ENCODE measurements at regions not wholly inside any gene's neighbourhood (a gene's known extent, or its start where the extent isn't known, plus 50 kb on each side); places are given as distances from the start of the nearest gene placed in this dataset.

GRCh38 chr13:85879014-85879413, 79.8 kb upstream of the SLITRK6 start:
- no peaks in the 10 kb centered on the region for H3K36me3 ChIP-seq (ENCODE audit: control insufficient read depth, insufficient read depth, low read length)
- TF ChIP-seq, protein P1, sequence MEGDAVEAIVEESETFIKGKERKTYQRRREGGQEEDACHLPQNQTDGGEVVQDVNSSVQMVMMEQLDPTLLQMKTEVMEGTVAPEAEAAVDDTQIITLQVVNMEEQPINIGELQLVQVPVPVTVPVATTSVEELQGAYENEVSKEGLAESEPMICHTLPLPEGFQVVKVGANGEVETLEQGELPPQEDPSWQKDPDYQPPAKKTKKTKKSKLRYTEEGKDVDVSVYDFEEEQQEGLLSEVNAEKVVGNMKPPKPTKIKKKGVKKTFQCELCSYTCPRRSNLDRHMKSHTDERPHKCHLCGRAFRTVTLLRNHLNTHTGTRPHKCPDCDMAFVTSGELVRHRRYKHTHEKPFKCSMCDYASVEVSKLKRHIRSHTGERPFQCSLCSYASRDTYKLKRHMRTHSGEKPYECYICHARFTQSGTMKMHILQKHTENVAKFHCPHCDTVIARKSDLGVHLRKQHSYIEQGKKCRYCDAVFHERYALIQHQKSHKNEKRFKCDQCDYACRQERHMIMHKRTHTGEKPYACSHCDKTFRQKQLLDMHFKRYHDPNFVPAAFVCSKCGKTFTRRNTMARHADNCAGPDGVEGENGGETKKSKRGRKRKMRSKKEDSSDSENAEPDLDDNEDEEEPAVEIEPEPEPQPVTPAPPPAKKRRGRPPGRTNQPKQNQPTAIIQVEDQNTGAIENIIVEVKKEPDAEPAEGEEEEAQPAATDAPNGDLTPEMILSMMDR (IDR thresholded peaks at IDR 0.05; ENCODE audit: insufficient read depth, low read depth, low read length) = no peak
- POLR2A ChIA-PET = no interaction called here
- CTCF ChIA-PET = no interaction called here
- no peak overlapping the region for H3K4me3 ChIP-seq (ENCODE audit: low read depth, low read length)
- no peak for DNase-seq (ENCODE audit: low read depth)
- no peaks in the 10 kb centered on the region for H3K27me3 ChIP-seq (ENCODE audit: control insufficient read depth, insufficient read depth, low read length)

GRCh38 chr13:85864963-85865530, 65.8 kb upstream of the SLITRK6 start:
- no peaks in the 10 kb centered on the region for H3K27me3 ChIP-seq (ENCODE audit: control insufficient read depth, insufficient read depth, low read length)
- no peak for DNase-seq (ENCODE audit: low read depth)
- no peak overlapping the region for H3K4me3 ChIP-seq (ENCODE audit: low read depth, low read length)
- TF ChIP-seq, protein P1 (IDR thresholded peaks at IDR 0.05; ENCODE audit: insufficient read depth, low read depth, low read length) = peak; percentile 17; the same call in 1 of the 2 replicates
- POLR2A ChIA-PET = no interaction called here
- CTCF ChIA-PET = no interaction called here
- H3K36me3 ChIP-seq (ENCODE audit: control insufficient read depth, insufficient read depth, low read length) = no peaks in the 10 kb centered on the region

DNA sequence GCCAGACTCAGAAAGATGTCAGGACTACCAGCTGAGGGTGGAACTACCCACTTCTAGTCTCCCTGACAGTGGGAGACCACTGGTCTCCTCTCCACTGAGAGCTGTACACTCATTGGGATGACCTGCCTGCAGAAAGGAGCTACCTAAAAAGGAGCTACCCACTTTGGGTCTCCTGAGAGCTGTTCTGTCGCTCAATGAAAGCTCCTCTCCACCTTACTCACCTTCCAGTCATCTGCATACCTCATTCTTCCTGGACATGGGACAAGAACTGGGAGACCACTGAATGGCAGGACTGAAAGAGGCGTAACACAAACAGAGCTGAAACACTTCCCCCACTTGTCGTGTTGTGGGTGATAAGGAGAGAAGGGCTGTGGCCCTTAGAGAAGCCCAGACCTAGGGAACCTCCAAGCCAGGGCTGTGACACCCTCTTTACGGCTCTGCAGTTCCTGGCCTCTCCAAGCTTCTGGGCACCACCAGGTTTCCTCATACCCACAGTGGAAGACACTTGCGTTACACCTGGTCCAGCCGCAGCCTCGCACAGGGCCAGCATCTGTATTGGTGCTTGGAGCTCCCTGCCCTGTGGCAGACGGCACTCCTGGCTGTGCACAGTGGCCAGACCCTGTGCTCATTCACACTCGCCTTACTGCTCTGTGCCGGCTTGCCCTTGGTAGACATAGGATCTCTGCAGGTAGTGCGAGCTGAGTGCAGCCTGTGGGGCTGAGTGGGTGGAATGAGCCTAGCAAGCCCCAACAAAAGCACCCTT, 54.9 kb upstream of the SLITRK6 start:
- no peaks in the 10 kb centered on the region for H3K27me3 ChIP-seq (ENCODE audit: control insufficient read depth, insufficient read depth, low read length)
- ChIA-PET CTCF (no interaction called here), POLR2A (no interaction called here)
- H3K4me3 ChIP-seq (ENCODE audit: low read depth, low read length) = no peak overlapping the region
- no peak for DNase-seq (ENCODE audit: low read depth)
- no peaks in the 10 kb centered on the region for H3K36me3 ChIP-seq (ENCODE audit: control insufficient read depth, insufficient read depth, low read length)
- TF ChIP-seq, protein P1 (IDR thresholded peaks at IDR 0.05; ENCODE audit: insufficient read depth, low read depth, low read length) = no peak

DNA sequence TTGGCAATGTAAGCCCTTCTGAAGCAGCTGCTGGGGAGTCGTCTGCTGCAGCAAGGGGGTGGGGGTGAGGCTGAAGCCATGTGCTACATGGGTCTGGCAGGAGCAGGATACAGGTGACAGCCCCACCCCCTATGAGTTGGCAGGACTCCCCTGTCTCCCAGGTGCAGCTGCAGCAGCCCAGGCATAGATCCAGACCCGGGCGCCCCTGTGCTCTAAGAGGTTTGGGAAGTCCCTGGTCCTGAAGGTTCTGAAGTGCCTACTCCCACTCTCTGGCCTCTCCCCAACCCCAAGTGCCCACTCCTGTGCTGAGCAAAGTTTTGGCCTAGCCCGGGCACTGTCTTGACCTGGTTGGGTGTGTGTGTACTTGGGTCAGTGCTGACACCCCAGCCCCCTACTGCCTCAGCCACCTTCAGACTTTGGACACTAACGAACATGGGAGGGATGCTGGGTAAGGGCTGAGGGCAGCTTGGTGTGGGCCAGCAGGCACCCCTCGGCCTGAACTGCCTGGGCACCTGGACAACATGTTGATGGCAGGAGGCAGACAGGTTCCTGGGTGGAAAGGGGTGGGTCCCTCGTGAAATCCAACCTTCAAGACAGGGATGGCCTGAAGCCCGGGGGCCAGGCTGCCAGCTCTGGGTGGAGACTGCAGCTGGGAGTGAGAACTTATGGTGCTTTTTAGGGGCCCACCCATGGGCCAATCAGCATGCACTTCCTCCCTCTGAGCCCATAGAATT, 54.1 kb upstream of the SLITRK6 start:
- CTCF ChIA-PET = no interaction called here
- Histone ChIP-seq H3K36me3 (ENCODE audit: control insufficient read depth, insufficient read depth, low read length) (no peaks in the 10 kb centered on the region), H3K4me3 (ENCODE audit: low read depth, low read length) (no peak overlapping the region), H3K27me3 (ENCODE audit: control insufficient read depth, insufficient read depth, low read length) (no peaks in the 10 kb centered on the region)
- no peak for DNase-seq (ENCODE audit: low read depth)
- POLR2A ChIA-PET = no interaction called here
- TF ChIP-seq, protein P1 (IDR thresholded peaks at IDR 0.05; ENCODE audit: insufficient read depth, low read depth, low read length) = no peak

All from BJ (cell line).